NB4 (cell line): ENCODE measurements at regions not wholly inside any gene's neighbourhood (a gene's known extent, or its start where the extent isn't known, plus 50 kb on each side); places are given as distances from the start of the nearest gene placed in this dataset.

Source experiments
- DNase-seq: peaks from one replicate; pipeline ENCODE4 v3.0.0; 2010; ENCODE audit warnings: low read depth
- H3K4me3 ChIP-seq: one replicate; pipeline ENCODE4 v1.5.1; 2011; ENCODE audit warnings: mild to moderate bottlenecking, low read depth, low read length, moderate library complexity
- CTCF ChIP-seq: IDR thresholded peaks from one replicate; pipeline ENCODE4 v1.5.1; 2012; ENCODE audit warnings: low read depth, low read length
- MAX ChIP-seq: IDR thresholded peaks from 2 replicates; pipeline ENCODE4 v1.6.1; 2011; ENCODE audit warnings: low read depth, low read length
- MYC ChIP-seq: IDR thresholded peaks from 2 replicates; pipeline ENCODE4 v1.6.1; 2011; ENCODE audit warnings: low read depth, low read length
- POLR2A ChIP-seq: IDR thresholded peaks from 2 replicates; pipeline ENCODE4 v1.6.1; 2011; ENCODE audit warnings: mild to moderate bottlenecking; ENCODE audit not compliant: insufficient read length; ENCODE audit errors: extremely low read depth

GRCh38 chr9:120016231-120016630, 563.7 kb downstream of the CDK5RAP2 start:
- no peak for DNase-seq
- TF ChIP-seq CTCF (no peak), POLR2A (no peak), MAX (no peak), MYC (no peak)
- H3K4me3 ChIP-seq: no peak overlapping the region

GRCh38 chr9:120014796-120015195, 565.2 kb downstream of the CDK5RAP2 start:
- no peak for DNase-seq
- TF ChIP-seq CTCF: no peak
- TF ChIP-seq MAX: no peak
- TF ChIP-seq POLR2A: no peak
- TF ChIP-seq MYC: no peak
- no peak overlapping the region for H3K4me3 ChIP-seq

- no peak for TF ChIP-seq CTCF
- no peak for TF ChIP-seq MAX
- TF ChIP-seq MYC: no peak
- TF ChIP-seq POLR2A: no peak
- no peak overlapping the region for H3K4me3 ChIP-seq
- DNase-seq: no peak
Observed at GRCh38 chr9:120009856-120010255, 570.1 kb downstream of the CDK5RAP2 start.

GRCh38 chr9:120001536-120001935, 578.4 kb downstream of the CDK5RAP2 start:
- TF ChIP-seq MYC (no peak), CTCF (no peak), MAX (no peak), POLR2A (no peak)
- no peak for DNase-seq
- no peak overlapping the region for H3K4me3 ChIP-seq

- no peak overlapping the region for H3K4me3 ChIP-seq
- TF ChIP-seq MAX: no peak
- no peak for TF ChIP-seq CTCF
- TF ChIP-seq MYC: no peak
- no peak for DNase-seq
Observed at GRCh38 chr9:119998614-119999013, 581.4 kb downstream of the CDK5RAP2 start.

- DNase-seq: no peak
- TF ChIP-seq POLR2A: no peak
- no peak for TF ChIP-seq CTCF
- no peak for TF ChIP-seq MAX
- no peak for TF ChIP-seq MYC
- no peak overlapping the region for H3K4me3 ChIP-seq
Observed at GRCh38 chr9:119991797-119992196, 588.2 kb downstream of the CDK5RAP2 start.
